Erythroblast (primary cell): ENCODE measurements at regions not wholly inside any gene's neighbourhood (a gene's known extent, or its start where the extent isn't known, plus 50 kb on each side); places are given as distances from the start of the nearest gene placed in this dataset.
"Not testable (repeated sequence)": the region's sequence is repeated elsewhere in the genome, so short reads cannot be mapped to it uniquely, and the experiment has no call there.

Experiments
- DNase-seq, 2 experiments: peaks; one replicate each; lab custom pipeline; 2025; lab: John Stamatoyannopoulos, UW
- GATA1 ChIP-seq: IDR thresholded peaks from 2 replicates; pipeline ENCODE4 v1.6.1; 2011; ENCODE audit warnings: low read depth, mild to moderate bottlenecking, control low read depth, low read length, moderate library complexity
- POLR2A ChIP-seq: IDR thresholded peaks from 2 replicates; pipeline ENCODE4 v1.6.1; 2011; ENCODE audit warnings: mild to moderate bottlenecking, low read length

- TF ChIP-seq GATA1: no peak
- no peak for DNase-seq
Observed at GRCh38 chr10:28878236-28878970, 201.1 kb downstream of the BAMBI start.

GRCh38 chr10:28879246-28879645 lies 201.9 kb downstream of the BAMBI start:
- no peak for DNase-seq
- TF ChIP-seq GATA1: no peak
- TF ChIP-seq POLR2A: no peak

- no peak for DNase-seq
- no peak for TF ChIP-seq POLR2A
- no peak for TF ChIP-seq GATA1
Observed at GRCh38 chr10:28879875-28880682, 202.8 kb downstream of the BAMBI start.

- no peak for TF ChIP-seq POLR2A
- TF ChIP-seq GATA1: no peak
- DNase-seq: no peak
Observed at GRCh38 chr10:28880683-28880950, 203.3 kb downstream of the BAMBI start.

- no peak for TF ChIP-seq GATA1
- TF ChIP-seq POLR2A: no peak
- no peak for DNase-seq
Observed at GRCh38 chr10:28881171-28881882, 204.0 kb downstream of the BAMBI start.

GRCh38 chr10:28883741-28884423 lies 206.6 kb downstream of the BAMBI start:
- no peak for TF ChIP-seq POLR2A
- DNase-seq: no peak

GRCh38 chr10:28890121-28890950 lies 213.0 kb downstream of the BAMBI start:
- no peak for TF ChIP-seq GATA1
- no peak for TF ChIP-seq POLR2A
- no peak for DNase-seq

- DNase-seq: no peak
- TF ChIP-seq GATA1: no peak
- TF ChIP-seq POLR2A: no peak
Observed at GRCh38 chr10:28891058-28891713, 213.9 kb downstream of the BAMBI start.

- no peak for TF ChIP-seq GATA1
- DNase-seq: no peak
Observed at GRCh38 chr10:28892818-28893547, 215.7 kb downstream of the BAMBI start.

- TF ChIP-seq POLR2A (no peak), GATA1 (no peak)
Observed at GRCh38 chr10:28894146-28894545, 216.8 kb downstream of the BAMBI start.

GRCh38 chr10:28895671-28896070 lies 218.3 kb downstream of the BAMBI start:
- not testable (repeated sequence) for DNase-seq

More at GRCh38 chr10:28894146-28894545, 216.8 kb downstream of the BAMBI start:
- DNase-seq: no peak

- DNase-seq: not testable (repeated sequence)
Observed at GRCh38 chr10:28896791-28897409, 219.6 kb downstream of the BAMBI start.
